AG09319 (cell line): ENCODE measurements at regions not wholly inside any gene's neighbourhood (a gene's known extent, or its start where the extent isn't known, plus 50 kb on each side); places are given as distances from the start of the nearest gene placed in this dataset.

ENCODE experiments used
- DNase-seq: peaks from one replicate; pipeline ENCODE4 v3.0.0-alpha.2; 2010; ENCODE audit warnings: low read depth; ENCODE audit errors: extremely low read depth
- CTCF ChIP-seq: IDR thresholded peaks from 2 replicates; pipeline ENCODE4 v1.5.1; 2011; ENCODE audit warnings: low read depth, mild to moderate bottlenecking, inconsistent platforms, low read length, moderate library complexity

GRCh38 chr11:91350931-91351330 is 873.7 kb upstream of the FAT3 start:
- no peak for DNase-seq
- TF ChIP-seq CTCF: no peak

DNA sequence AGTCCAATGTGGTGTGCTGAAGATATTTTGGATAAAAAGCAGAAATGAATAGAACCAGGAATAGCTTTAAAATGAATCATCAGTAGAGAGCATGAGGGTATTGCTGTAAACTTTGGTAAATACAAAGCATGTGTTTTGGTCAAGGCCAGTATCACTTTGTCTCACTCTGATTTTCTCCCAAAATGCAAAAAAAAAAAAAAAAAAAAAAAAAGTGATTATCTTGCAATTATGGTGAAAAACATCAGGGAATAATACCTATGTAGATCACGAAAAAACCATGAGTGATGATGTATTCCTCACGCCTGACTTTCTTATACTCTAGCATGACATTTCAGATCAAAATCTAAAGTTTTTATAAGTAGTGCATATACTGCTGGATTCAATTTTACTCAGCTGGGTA is 897.9 kb upstream of the FAT3 start:
- DNase-seq: no peak
- no peak for TF ChIP-seq CTCF

DNA sequence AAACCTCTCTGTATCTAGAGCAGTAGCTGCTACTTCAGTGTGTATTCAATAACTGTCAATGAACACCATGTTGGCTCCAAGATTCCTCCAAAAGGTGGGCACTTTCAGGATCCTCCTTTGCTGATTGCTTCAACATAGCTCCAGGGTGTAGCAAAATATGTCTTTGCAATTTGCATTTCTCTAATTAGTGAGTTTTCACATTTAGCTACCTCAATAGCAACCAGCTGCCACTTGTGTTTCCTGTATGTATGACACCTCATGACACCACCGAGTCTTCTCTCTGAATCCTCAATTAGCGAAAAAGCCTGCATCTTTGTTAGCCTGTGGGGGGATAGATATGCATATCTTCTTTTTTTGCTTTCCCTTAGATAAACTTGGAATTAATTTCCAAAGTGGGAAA is 898.3 kb upstream of the FAT3 start:
- DNase-seq: no peak
- no peak for TF ChIP-seq CTCF

GRCh38 chr11:91314521-91314920 is 910.1 kb upstream of the FAT3 start:
- DNase-seq: no peak
- no peak for TF ChIP-seq CTCF

GRCh38 chr11:91312541-91312940 is 912.1 kb upstream of the FAT3 start:
- DNase-seq: no peak
- no peak for TF ChIP-seq CTCF

DNA sequence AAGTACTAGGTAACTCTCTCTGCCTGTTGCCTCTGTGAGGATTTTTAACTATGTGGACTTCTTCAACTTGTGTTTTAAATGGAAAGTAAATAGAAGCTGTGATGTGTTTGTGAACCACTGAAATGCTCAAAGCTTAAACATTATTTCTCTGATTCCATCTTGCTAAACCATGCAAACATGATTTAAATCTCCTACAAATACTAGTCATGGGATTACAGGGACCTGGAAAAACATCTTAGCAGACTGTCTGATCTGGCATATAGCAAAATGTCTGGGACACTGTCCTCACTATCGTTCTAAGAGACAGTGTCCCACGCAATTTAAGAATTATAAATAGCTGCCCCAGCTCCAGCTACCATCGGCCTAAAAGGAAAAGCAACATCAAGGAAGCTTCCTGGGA is 914.5 kb upstream of the FAT3 start:
- DNase-seq: no peak
- TF ChIP-seq CTCF: no peak

GRCh38 chr11:91308069-91308468 is 916.5 kb upstream of the FAT3 start:
- no peak for TF ChIP-seq CTCF
- DNase-seq: no peak

- no peak for TF ChIP-seq CTCF
- no peak for DNase-seq
These were observed 919.2 kb upstream of the FAT3 start for GRCh38 chr11:91305402-91305801.
